ENCODE measurements at regions not wholly inside any gene's neighbourhood (a gene's known extent, or its start where the extent isn't known, plus 50 kb on each side); places are given as distances from the start of the nearest gene placed in this dataset.

DNA sequence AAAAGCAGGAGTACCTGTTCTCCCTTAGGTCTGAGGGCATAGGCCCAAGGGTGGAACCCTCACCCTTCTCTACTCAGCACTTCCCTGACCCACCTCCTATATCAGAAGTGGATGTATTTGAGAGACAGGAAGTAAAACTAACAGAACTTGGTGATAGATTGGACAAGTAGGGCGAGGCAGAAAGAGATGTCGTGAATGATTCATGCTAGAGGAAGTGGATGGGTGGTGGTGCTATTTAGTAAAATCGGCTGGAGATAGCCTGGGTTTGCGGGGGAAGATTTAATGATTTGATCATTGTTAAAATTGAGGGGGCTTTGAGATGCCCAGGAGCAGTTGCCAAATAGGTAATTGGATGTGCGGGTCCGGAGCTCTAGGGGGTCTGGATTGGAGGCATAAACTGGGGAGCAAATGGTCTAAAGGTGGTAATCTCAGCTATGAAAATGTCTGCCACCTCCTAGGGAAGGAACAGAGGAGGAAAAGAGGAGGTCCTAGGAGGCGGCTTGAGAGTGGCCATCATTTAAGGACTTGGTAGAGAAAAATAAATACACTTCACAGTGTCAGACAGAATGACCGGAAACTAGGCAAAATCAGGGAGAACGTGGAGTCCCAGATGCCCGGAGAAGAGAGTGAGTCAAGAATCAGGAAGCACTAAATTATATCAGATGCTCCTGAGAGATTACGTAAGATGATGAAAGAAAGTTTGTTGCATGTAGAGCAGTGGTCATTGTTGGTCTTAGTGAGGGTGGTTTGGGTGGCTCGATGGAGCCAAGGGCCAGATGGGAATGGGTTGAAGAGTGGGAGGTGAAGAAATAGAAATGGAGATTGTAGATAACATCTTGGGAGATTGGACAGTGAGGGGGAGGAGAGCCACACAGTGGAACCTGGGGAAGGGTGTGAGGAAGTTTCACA lies 142.0 kb downstream of the CEP57L1 start:
- Mint-ChIP-seq H3K27ac (peak overlapping the region; percentile 23), H3K27me3 (no peaks in the 10 kb centered on the region), H3K9me3 (no peaks in the 10 kb centered on the region), H3K36me3 (ENCODE audit: low read depth) (no peaks in the 10 kb centered on the region), H3K4me3 (peak overlapping the region; percentile 4), H3K4me1 (peaks cover 10% of the 10 kb centered on the region)
- peak; percentile 78 for ATAC-seq (replicated peaks)

DNA sequence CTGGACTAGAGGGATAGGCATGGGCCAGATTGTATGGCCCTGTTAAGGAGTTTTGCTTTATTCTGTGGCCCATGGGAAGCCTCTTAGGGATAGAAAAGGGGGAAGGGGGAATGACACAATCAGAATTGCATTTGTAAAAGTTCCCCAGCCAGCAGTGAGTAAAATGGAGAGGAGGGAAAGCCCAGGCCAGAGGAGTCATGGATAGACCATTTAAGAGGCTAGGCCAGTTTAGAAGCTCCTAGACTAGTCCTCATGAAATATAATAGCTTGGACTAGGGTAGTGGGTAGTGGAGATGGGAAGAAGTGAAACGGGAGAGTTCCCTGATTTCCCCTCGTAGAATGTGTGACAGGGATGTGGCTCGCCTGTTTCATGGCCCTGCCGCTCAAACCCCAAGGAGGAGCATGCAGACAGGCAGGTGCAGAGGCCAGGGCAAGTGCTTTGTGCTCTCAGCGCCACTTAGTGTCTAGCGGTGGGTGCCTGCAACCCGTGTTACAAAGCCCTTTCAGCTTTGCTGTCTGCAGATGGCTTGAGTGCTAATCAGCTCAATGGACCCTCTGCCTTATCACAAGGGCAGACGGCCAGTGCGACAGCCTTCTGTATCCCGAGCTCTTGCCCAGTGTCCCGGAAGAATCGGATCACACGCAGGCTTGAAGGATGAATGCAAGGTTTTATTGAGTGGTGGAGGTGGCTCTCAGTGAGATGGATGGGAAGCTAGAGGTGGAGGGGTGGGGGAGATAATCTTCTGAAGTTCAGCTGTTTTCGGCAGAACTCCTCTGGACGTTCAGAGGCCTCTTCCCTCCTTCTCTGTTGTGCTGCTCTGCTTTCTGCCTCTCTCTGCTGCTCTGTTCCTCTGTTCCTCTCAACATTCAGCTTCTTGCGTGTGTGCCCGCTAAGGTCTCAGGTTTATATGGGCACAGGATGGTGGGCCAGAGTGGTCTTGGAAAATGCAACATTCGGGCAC lies 141.1 kb downstream of the CEP57L1 start:
- peak overlapping the region; percentile 4 for H3K4me3 Mint-ChIP-seq
- H3K4me1 Mint-ChIP-seq = peaks cover 10% of the 10 kb centered on the region
- H3K27me3 Mint-ChIP-seq = no peaks in the 10 kb centered on the region
- H3K9me3 Mint-ChIP-seq = no peaks in the 10 kb centered on the region
- H3K27ac Mint-ChIP-seq = peak overlapping the region; percentile 23
- no peaks in the 10 kb centered on the region for H3K36me3 Mint-ChIP-seq (ENCODE audit: low read depth)
- ATAC-seq (replicated peaks) = peak; percentile 39

DNA sequence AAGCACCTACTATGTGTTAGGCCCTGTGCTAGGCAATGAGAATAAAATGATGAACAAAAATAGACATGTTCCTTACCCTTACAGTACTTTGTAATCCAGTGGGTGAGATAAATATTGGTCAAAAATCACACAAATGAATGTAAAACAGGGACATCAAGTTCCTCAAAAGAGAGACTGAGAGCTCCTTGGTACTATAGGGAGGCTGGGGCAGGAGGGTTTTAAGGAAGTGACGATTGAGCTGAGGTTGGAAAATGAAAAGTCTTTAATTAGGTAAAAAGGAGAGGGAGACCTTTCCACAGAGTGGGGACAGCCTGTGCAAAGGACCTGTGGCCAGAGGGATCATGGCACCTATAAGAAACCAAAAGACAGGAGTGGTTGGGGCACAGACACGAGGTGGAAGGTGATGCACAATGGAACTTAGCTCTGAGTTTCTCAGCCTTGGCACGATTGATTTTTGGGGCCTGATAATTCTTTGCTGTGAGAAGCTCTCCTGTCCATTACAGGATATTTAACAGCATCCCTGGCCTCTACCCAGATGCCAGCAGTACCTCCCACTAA lies 140.3 kb downstream of the CEP57L1 start:
- ATAC-seq (replicated peaks) = no peak
- Mint-ChIP-seq H3K9me3 (no peaks in the 10 kb centered on the region), H3K27ac (no peak overlapping the region), H3K27me3 (no peaks in the 10 kb centered on the region), H3K36me3 (ENCODE audit: low read depth) (no peaks in the 10 kb centered on the region), H3K4me1 (peaks cover 10% of the 10 kb centered on the region), H3K4me3 (no peak overlapping the region)

DNA sequence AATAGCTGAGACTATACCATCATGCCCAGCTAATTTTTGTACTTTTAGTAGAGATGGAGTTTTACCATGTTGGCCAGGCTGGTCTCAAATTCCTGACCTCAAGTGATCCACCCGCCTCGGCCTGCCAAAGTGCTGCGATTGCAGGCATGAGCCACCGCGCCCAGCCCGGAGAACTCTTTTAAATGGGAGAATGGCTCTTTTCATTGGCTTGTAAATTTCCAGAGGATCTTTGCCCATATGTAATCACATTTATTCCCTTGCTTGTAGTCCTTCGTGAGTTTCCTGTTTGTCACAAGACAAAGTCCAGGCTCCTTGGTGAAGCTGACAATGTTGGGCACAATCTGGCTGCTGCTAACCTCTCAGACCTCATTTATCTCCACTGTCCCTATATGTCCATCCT lies 135.1 kb downstream of the CEP57L1 start:
- Mint-ChIP-seq H3K9me3 (no peaks in the 10 kb centered on the region), H3K4me1 (no peaks in the 10 kb centered on the region), H3K27ac (no peak overlapping the region), H3K27me3 (no peaks in the 10 kb centered on the region), H3K36me3 (ENCODE audit: low read depth) (no peaks in the 10 kb centered on the region), H3K4me3 (no peak overlapping the region)
- no peak for ATAC-seq (replicated peaks)

DNA sequence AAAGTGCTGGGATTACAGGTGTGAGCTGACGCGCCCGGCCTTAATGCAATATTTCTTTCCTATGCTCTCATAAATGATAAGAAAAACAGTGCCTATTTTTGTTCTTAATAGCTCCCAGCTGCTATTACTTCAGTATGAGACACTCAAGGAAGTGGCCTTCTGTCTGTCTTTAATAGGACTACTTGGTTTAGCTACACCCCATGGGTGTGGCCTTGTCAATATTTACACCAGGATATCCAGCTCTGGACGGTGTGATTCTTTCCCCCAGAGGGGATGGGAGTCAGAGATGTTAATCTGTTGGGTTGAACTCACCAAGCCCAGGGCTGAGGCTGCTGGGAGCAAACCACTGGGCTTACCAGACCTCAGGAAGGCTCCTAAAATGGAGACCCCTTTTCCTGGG lies 134.2 kb downstream of the CEP57L1 start:
- H3K36me3 Mint-ChIP-seq (ENCODE audit: low read depth) = no peaks in the 10 kb centered on the region
- H3K27me3 Mint-ChIP-seq = no peaks in the 10 kb centered on the region
- no peak for ATAC-seq (replicated peaks)
- H3K4me3 Mint-ChIP-seq = no peak overlapping the region
- no peaks in the 10 kb centered on the region for H3K4me1 Mint-ChIP-seq
- H3K27ac Mint-ChIP-seq = no peak overlapping the region
- no peaks in the 10 kb centered on the region for H3K9me3 Mint-ChIP-seq

DNA sequence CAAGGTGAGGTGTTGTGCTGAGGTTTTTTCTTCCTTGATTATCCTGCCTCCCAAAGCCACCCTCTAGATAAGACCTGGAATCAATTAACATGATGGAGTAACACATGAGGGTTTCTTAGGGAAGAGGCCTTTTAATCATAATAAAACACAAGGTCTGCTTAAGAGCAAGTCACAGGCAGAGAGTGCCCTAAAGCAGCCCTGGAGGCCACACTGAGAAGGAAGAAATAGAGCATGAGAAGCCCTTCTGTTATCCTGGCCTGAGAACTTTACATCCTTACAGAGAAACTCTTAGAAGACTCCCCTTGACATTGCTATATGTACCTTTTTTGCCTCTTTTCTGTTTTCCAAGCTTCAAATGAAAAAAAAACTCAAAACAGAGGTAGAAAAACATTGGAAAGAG lies 132.3 kb downstream of the CEP57L1 start:
- no peak overlapping the region for H3K4me3 Mint-ChIP-seq

DNA sequence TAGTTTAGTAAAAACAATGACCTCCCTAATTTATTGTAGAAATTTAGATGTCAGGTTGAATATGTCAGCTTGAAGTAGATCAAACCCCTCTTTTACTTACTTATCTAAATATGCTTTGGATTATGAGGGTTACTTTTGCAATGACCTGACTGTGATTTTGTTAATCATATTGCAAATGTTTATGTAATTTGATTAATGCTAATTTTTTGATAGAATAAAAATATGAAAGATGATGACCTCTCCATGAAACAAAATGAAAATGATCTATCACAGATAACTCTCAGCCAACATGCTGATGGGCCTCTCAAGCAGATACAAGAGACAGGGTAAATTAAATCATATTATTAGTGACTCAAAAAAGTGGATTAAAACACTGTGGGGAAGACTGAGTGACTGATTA lies 131.0 kb downstream of the CEP57L1 start:
- Mint-ChIP-seq H3K36me3 (ENCODE audit: low read depth) (no peaks in the 10 kb centered on the region), H3K4me3 (no peak overlapping the region), H3K27me3 (no peaks in the 10 kb centered on the region), H3K4me1 (peaks cover 3% of the 10 kb centered on the region), H3K9me3 (no peaks in the 10 kb centered on the region), H3K27ac (no peak overlapping the region)
- no peak for ATAC-seq (replicated peaks)

More for the DNA sequence above, 132.3 kb downstream of the CEP57L1 start:
- Mint-ChIP-seq H3K27ac (no peak overlapping the region), H3K27me3 (no peaks in the 10 kb centered on the region), H3K9me3 (no peaks in the 10 kb centered on the region), H3K4me1 (peaks cover 1% of the 10 kb centered on the region), H3K36me3 (ENCODE audit: low read depth) (no peaks in the 10 kb centered on the region)
- ATAC-seq (replicated peaks) = no peak

DNA sequence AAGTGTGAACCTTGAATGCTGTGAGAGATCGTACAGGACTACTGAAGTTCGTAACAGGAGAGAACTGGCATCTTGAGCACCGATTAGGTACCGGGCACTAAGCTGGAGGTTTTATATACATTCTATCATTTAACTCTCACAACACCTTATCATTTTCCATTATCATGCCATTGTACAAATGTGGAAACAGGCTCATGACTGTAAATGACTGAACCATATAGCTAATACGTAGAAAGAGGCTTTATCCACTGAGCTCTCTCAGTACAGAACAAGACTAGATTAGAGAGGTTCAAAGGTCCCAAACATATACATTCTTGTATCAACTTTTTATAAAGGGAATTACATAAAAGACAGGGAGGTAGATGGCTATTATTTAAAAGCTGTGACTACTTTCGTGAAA lies 130.6 kb downstream of the CEP57L1 start:
- no peak for ATAC-seq (replicated peaks)
- no peaks in the 10 kb centered on the region for H3K27me3 Mint-ChIP-seq
- H3K9me3 Mint-ChIP-seq = no peaks in the 10 kb centered on the region
- H3K4me1 Mint-ChIP-seq = peaks cover 5% of the 10 kb centered on the region
- no peak overlapping the region for H3K4me3 Mint-ChIP-seq
- H3K27ac Mint-ChIP-seq = no peak overlapping the region
- H3K36me3 Mint-ChIP-seq (ENCODE audit: low read depth) = no peaks in the 10 kb centered on the region

DNA sequence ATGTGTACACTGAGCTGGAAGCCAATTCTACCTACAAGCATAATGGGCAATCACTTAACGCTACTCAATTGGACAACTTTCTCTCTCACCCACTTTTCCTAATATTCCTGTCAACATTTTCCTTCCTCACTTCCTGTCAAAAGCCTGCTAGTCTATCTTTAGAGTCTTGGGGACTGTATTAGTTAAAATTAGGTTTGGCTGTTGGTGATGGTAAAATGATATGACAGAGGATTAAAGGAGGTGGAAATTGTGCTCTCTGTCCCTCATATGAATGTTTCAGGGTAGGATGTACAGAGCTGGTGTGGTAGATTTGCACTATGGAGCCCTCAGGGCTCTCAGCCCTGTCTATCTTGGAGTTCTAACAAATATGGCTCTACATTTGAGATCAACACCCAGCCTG lies 129.7 kb downstream of the CEP57L1 start:
- Mint-ChIP-seq H3K36me3 (ENCODE audit: low read depth) (no peaks in the 10 kb centered on the region), H3K27ac (no peak overlapping the region), H3K4me3 (no peak overlapping the region), H3K27me3 (no peaks in the 10 kb centered on the region), H3K9me3 (no peaks in the 10 kb centered on the region), H3K4me1 (peaks cover 15% of the 10 kb centered on the region)
- no peak for ATAC-seq (replicated peaks)

DNA sequence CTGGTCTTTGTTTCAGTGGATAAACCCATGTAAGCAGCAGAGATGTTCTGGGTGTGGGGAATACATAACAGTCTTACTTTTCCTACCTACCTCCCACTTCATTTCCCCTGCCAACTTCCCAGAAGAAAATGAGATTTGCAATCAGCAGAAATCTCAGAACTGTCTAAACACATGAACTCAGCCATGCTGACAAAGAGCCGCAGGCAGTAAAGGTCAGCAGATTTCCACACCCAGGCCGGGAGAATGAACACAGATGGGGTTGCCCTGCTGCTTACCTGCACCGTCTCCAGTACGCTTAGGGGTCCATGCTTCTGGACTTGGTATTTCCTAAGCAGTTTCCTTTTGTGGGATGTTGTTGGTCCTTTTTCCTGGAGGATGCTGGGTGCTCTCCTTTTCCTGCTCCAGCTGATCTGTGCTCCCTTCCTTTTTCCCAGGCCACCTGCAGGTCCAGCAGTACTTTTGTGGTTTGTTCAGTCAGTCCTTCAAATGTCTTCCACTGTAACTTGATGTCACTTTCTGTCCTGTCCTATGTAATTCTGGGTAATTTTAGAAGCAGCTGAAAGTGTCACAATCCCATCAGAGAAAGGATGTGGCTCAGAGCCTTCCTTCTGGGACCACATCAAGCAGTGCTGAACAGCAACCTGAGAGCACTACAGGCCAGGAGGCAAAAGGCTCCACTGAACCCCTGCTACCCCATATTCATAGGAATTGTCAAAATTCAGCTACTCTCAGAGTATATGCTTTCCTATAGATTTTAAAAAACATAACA lies 129.0 kb downstream of the CEP57L1 start:
- Mint-ChIP-seq H3K36me3 (ENCODE audit: low read depth) (no peaks in the 10 kb centered on the region), H3K27ac (no peak overlapping the region), H3K27me3 (no peaks in the 10 kb centered on the region), H3K4me3 (no peak overlapping the region), H3K9me3 (no peaks in the 10 kb centered on the region), H3K4me1 (peaks cover 15% of the 10 kb centered on the region)
- no peak for ATAC-seq (replicated peaks)

DNA sequence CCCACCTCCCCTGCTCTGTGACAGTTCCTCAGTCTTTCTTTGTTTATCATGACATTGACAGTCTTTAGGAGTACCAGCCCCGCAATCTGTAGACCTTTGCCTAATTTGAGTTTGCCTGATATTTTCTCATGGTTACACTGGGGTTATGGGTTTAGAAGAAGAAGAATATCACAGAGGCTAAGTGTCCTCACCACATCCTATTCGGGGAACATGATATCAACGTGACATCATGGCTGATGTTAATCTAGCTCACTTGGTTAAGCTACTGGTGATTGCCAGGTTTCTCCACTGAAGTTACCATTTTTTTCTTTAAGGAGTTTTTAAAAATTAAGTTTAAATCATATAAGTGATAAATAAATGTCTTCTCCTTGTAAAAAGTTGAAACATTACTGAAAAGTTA lies 127.5 kb downstream of the CEP57L1 start:
- ATAC-seq (replicated peaks) = no peak
- Mint-ChIP-seq H3K27me3 (peaks cover 5% of the 10 kb centered on the region), H3K4me3 (no peak overlapping the region), H3K9me3 (no peaks in the 10 kb centered on the region), H3K27ac (no peak overlapping the region), H3K36me3 (ENCODE audit: low read depth) (no peaks in the 10 kb centered on the region), H3K4me1 (peaks cover 15% of the 10 kb centered on the region)

DNA sequence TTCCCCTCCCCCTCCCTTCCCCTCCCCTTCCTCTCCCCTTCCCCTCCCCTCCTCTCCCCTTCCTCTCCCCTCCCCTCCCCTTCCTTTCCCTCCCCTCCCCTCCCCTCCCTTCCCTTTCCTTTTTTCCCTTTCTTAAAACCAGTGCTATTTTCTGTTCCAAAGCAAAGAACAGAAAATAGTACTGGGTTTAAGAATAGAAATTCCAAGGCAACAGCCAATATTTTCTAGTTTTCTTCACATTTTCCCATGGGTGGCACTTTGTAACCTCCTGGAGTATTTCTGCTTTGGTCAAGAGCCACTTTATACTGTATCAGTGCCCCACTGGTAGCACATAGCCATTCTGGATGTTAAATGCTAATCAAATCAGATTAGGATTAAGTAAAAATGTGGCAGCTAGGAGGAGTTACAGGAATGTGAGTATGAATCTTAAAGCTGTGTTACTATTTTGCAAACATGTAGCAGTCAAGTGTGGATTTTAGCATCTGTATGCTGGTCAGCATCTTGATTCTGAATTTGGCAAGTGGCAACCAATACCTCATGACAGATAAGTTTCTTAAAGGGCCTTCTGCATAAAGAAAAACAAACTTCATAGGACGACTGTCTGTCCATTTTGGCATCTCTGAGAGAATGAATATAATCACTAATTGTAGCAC lies 126.4 kb downstream of the CEP57L1 start:
- Mint-ChIP-seq H3K9me3 (no peaks in the 10 kb centered on the region), H3K4me3 (no peak overlapping the region)
- no peak for ATAC-seq (replicated peaks)

More for the DNA sequence above, 126.4 kb downstream of the CEP57L1 start:
- Mint-ChIP-seq H3K36me3 (ENCODE audit: low read depth) (no peaks in the 10 kb centered on the region), H3K27me3 (peaks cover 10% of the 10 kb centered on the region), H3K27ac (no peak overlapping the region), H3K4me1 (peaks cover 15% of the 10 kb centered on the region)

Measured in activated T-helper 17 cell treated with anti-CD3 and anti-CD28 coated beads, Interleukin-2, amount 50 U/mL, for 72 hours (primary cell).